ENCODE measurements at regions not wholly inside any gene's neighbourhood (a gene's known extent, or its start where the extent isn't known, plus 50 kb on each side); places are given as distances from the start of the nearest gene placed in this dataset.
"Not testable (repeated sequence)": the region's sequence is repeated elsewhere in the genome, so short reads cannot be mapped to it uniquely, and the experiment has no call there.

- DNase-seq (ENCODE audit: low read depth) = no peak
Measured at GRCh38 chr4:126136922-126137781, 822.4 kb downstream of the FAT4 start.

- no peak for DNase-seq (ENCODE audit: low read depth)
Measured at GRCh38 chr4:126137782-126138170, 823.0 kb downstream of the FAT4 start.

- DNase-seq (ENCODE audit: low read depth) = no peak
Measured at GRCh38 chr4:126144543-126145237, 829.9 kb downstream of the FAT4 start.

GRCh38 chr4:126168484-126168883 is 853.7 kb downstream of the FAT4 start:
- no peak for DNase-seq (ENCODE audit: low read depth)

- no peak for DNase-seq (ENCODE audit: low read depth)
Measured at GRCh38 chr4:126172126-126172525, 857.4 kb downstream of the FAT4 start.

- DNase-seq (ENCODE audit: low read depth) = no peak
Measured at GRCh38 chr4:126174627-126175026, 859.9 kb downstream of the FAT4 start.

- DNase-seq (ENCODE audit: low read depth) = no peak
Measured at GRCh38 chr4:126180642-126181041, 865.9 kb downstream of the FAT4 start.

GRCh38 chr4:126182336-126182735 is 867.6 kb downstream of the FAT4 start:
- no peak for DNase-seq (ENCODE audit: low read depth)

GRCh38 chr4:126182786-126183185 is 868.0 kb downstream of the FAT4 start:
- DNase-seq (ENCODE audit: low read depth) = no peak

- DNase-seq (ENCODE audit: low read depth) = no peak
Measured at GRCh38 chr4:126183206-126183605, 868.5 kb downstream of the FAT4 start.

GRCh38 chr4:126191536-126191935 is 876.8 kb downstream of the FAT4 start:
- no peak for DNase-seq (ENCODE audit: low read depth)

- no peak for DNase-seq (ENCODE audit: low read depth)
Measured at GRCh38 chr4:126192506-126192905, 877.8 kb downstream of the FAT4 start.

- not testable (repeated sequence) for DNase-seq (ENCODE audit: low read depth)
Measured at GRCh38 chr4:126201251-126202138, 886.7 kb downstream of the FAT4 start.

GRCh38 chr4:126202226-126202625 is 887.5 kb downstream of the FAT4 start:
- DNase-seq (ENCODE audit: low read depth) = no peak

GRCh38 chr4:126207910-126208309 is 893.2 kb downstream of the FAT4 start:
- no peak for DNase-seq (ENCODE audit: low read depth)

- no peak for DNase-seq (ENCODE audit: low read depth)
Measured at GRCh38 chr4:126209147-126209546, 894.4 kb downstream of the FAT4 start.

- no peak for DNase-seq (ENCODE audit: low read depth)
Measured at GRCh38 chr4:126213996-126214395, 899.2 kb downstream of the FAT4 start.

GRCh38 chr4:126215759-126216158 is 901.0 kb downstream of the FAT4 start:
- DNase-seq (ENCODE audit: low read depth) = no peak

GRCh38 chr4:126216611-126217010 is 901.9 kb downstream of the FAT4 start:
- DNase-seq (ENCODE audit: low read depth) = no peak

GRCh38 chr4:126221282-126221681 is 906.5 kb downstream of the FAT4 start:
- DNase-seq (ENCODE audit: low read depth) = no peak

- DNase-seq (ENCODE audit: low read depth) = no peak
Measured at GRCh38 chr4:126221717-126222340, 907.1 kb downstream of the FAT4 start.

Data from activated T-cell treated with anti-CD3 and anti-CD28 coated beads for 24 hours (primary cell).